Psoas muscle (tissue), 7 donors: ENCODE measurements at regions not wholly inside any gene's neighbourhood (a gene's known extent, or its start where the extent isn't known, plus 50 kb on each side); places are given as distances from the start of the nearest gene placed in this dataset.

ENCODE experiments used
- ATAC-seq, 4 donors: fragments of 200-7000 bp; cut with Tn5 transposase; one replicate each; pipeline ENCODE4 v1.9.1; 2020; ENCODE audit warnings: moderate library complexity in 3 of 4, mild to moderate bottlenecking in 2 of 4
- DNase-seq, 2 donors: peaks; one replicate each; pipeline ENCODE4 v3.0.0-alpha.2; 2020
- H3K27ac ChIP-seq: fragments of 200-600 bp; one replicate; pipeline ENCODE4 v1.8.0; 2022
- H3K27me3 ChIP-seq, 3 donors: fragments of 200-600 bp in 1 of 3; one replicate each; pipeline versions ENCODE4 v1.6.1 to v1.8.0; 2013 to 2022; ENCODE audit warnings: low read length in 2 of 3, mild to moderate bottlenecking in 2 of 3, moderate library complexity in 1 of 3; ENCODE audit not compliant: insufficient read depth in 3 of 3
- H3K36me3 ChIP-seq, 2 donors: fragments of 200-600 bp in 1 of 2; one replicate each; pipeline versions ENCODE4 v1.6.1 to v1.8.0; 2013 to 2022; ENCODE audit warnings: low read depth in 1 of 2, mild to moderate bottlenecking in 1 of 2, moderate library complexity in 1 of 2; ENCODE audit not compliant: insufficient read depth in 1 of 2
- H3K4me1 ChIP-seq: fragments of 200-600 bp; one replicate; pipeline ENCODE4 v1.8.0; 2022
- H3K4me3 ChIP-seq: fragments of 200-600 bp; one replicate; pipeline ENCODE4 v1.8.0; 2022; ENCODE audit warnings: mild to moderate bottlenecking
- H3K9me3 ChIP-seq: fragments of 200-600 bp; one replicate; pipeline ENCODE4 v1.8.0; 2022
- WGBS, 3 donors: extraction: QIAGEN DNeasy Blood & Tissue Kit; methylation state at CpG; one replicate each; pipeline versions ENCODE4 v1.1.6 to v1.1.7; 2013; 5-methylcytosine and 5-hydroxymethylcytosine counted together
- intact Hi-C, 2 donors: fragments of 100-400 bp; cut with DNase I; formaldehyde crosslinking; loops; one replicate each; pipeline versions ENCODE4 v1.11.0 to v1.14.2; 2022
- TF ChIP-seq, protein P1 (sequence below): fragments of 200-600 bp; IDR thresholded peaks from one replicate; pipeline ENCODE4 v1.8.0; 2022; ENCODE audit warnings: antibody characterized with exemption
- donor health status: healthy with polysubstance abuse.
- donor health status: DM: no; HTN: no; CAD: no; lungs with moderate emphysema.
- donor health status: Bipolar disorder and iron deficiency.
- donor health status: healthy.
- donor health status: DM: yes; HTN: yes; CAD: no.
- donor health status: DM: no; HTN: no; CAD: no.
- donor health status: DM: yes; HTN: yes; CAD: no.

DNA sequence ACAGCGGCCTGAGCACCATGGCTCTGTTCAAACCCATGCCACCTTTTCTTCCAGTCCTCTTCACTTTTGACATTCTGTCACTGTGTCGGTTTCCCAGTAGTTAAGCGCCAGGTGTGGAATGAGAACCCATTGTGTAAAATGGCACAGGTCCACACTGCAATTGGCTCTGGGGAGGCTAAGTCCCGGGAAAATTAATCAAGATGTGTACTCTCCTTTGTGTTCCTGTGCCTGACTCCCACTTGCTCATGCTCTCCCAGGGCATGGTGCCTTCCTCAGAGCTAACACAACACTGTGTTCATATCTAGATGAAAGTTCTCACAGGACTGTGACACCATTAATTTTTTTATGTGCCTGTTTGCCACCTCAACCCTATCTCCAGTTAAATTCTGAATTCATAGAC lies 59.0 kb upstream of the BTG3 start:
- ATAC-seq (no peak), DNase-seq (no peak)
- H3K4me1 ChIP-seq = no peaks in the 10 kb centered on the region
- no peaks in the 10 kb centered on the region for H3K9me3 ChIP-seq
- H3K27me3 ChIP-seq = no peaks in the 10 kb centered on the region
- H3K27ac ChIP-seq = no peak overlapping the region
- intact Hi-C loops = no loop called here
- no peaks in the 10 kb centered on the region for H3K36me3 ChIP-seq
- WGBS, 3 donors = 47 to 61% (median 48%) methylated on average over 4 of the region's 4 CpGs
- TF ChIP-seq, protein P1, sequence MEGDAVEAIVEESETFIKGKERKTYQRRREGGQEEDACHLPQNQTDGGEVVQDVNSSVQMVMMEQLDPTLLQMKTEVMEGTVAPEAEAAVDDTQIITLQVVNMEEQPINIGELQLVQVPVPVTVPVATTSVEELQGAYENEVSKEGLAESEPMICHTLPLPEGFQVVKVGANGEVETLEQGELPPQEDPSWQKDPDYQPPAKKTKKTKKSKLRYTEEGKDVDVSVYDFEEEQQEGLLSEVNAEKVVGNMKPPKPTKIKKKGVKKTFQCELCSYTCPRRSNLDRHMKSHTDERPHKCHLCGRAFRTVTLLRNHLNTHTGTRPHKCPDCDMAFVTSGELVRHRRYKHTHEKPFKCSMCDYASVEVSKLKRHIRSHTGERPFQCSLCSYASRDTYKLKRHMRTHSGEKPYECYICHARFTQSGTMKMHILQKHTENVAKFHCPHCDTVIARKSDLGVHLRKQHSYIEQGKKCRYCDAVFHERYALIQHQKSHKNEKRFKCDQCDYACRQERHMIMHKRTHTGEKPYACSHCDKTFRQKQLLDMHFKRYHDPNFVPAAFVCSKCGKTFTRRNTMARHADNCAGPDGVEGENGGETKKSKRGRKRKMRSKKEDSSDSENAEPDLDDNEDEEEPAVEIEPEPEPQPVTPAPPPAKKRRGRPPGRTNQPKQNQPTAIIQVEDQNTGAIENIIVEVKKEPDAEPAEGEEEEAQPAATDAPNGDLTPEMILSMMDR = no peak
- H3K4me3 ChIP-seq = no peak overlapping the region

DNA sequence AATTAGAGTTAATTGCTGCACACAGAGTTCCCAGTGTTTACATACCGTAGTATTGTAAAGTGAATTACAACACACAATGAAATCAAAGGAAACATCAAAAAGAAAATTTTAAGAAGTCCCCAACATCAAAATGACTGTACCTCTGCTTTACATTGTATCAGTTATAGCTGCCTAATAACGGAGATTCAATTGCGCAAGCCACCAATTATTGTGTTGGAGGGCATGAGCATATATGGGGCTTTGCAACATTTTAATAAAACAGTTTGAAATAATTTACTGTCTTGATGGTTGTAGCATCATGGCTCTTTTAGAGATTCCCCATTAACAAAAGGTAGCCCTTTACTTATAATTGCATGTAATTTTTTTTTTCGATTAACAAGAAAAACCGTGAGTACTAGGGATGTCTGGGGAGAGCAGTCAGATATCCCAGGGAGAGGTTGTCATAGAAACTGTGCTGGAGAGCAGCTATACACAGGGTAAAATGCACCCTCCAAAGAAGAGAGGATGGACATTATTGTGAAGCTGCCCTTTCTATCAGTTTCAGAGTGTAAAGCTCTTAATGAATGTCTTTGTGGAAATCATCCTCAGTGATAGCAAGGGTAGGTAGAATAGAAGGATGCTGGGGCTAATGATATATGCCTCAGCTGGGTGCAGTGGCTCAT lies 55.9 kb upstream of the BTG3 start:
- no peaks in the 10 kb centered on the region for H3K4me1 ChIP-seq
- TF ChIP-seq, protein P1 = no peak
- ATAC-seq (no peak), DNase-seq (no peak)
- no peak overlapping the region for H3K27ac ChIP-seq
- WGBS, 3 donors = 75 to 81% (median 78%) methylated on average over 5 of the region's 5 CpGs
- no peaks in the 10 kb centered on the region for H3K27me3 ChIP-seq
- H3K4me3 ChIP-seq = no peak overlapping the region
- no peaks in the 10 kb centered on the region for H3K36me3 ChIP-seq
- no peaks in the 10 kb centered on the region for H3K9me3 ChIP-seq
- intact Hi-C loops = no loop called here

DNA sequence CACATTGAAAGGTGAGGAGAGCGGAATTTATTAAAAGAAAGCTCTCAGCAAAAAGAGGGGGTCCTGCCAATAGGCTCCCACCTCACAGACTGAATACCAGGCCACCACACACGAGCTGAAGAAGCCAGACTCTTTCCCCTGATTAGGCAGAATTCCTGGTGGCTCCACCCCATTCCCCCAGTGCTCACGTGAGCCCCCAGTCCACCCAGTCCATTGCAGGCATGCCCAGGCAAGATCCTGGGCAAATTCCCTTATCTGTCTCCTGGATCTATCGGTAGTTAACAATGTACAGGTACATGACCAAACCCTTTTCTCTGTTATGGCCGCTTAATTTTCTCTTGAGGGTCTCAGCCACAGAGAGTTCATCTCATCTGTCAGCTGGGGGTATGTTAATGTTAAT lies 54.6 kb upstream of the BTG3 start:
- Histone ChIP-seq H3K9me3 (no peaks in the 10 kb centered on the region), H3K36me3 (no peaks in the 10 kb centered on the region), H3K27ac (no peak overlapping the region), H3K4me3 (no peak overlapping the region), H3K4me1 (no peaks in the 10 kb centered on the region), H3K27me3 (no peaks in the 10 kb centered on the region)
- ATAC-seq (no peak), DNase-seq (no peak)
- intact Hi-C loops = no loop called here
- TF ChIP-seq, protein P1 = no peak
- WGBS, 3 donors = 75 to 79% (median 75%) methylated on average over 5 of the region's 5 CpGs
